PC-3 (cell line): ENCODE measurements at regions not wholly inside any gene's neighbourhood (a gene's known extent, or its start where the extent isn't known, plus 50 kb on each side); places are given as distances from the start of the nearest gene placed in this dataset.

Source experiments
- CTCF ChIP-seq: fragments of 300-600 bp; sonication (generic); conservative IDR thresholded peaks from 2 replicates; pipeline ENCODE4 v1.5.1; 2017; ENCODE audit warnings: antibody characterized with exemption, low read depth, mild to moderate bottlenecking, low read length
- EZH2 ChIP-seq: fragments of 300-600 bp; sonication (generic); IDR thresholded peaks from one replicate; pipeline ENCODE4 v1.6.1; 2017; ENCODE audit warnings: antibody characterized with exemption, mild to moderate bottlenecking, low read length; ENCODE audit not compliant: unreplicated experiment

- TF ChIP-seq CTCF = no peak
- no peak for TF ChIP-seq EZH2
These were observed 98.1 kb upstream of the KIRREL3 start for GRCh38 chr11:127098684-127099083.
